K562 (cell line): ENCODE measurements at regions not wholly inside any gene's neighbourhood (a gene's known extent, or its start where the extent isn't known, plus 50 kb on each side); places are given as distances from the start of the nearest gene placed in this dataset.

ENCODE experiments used
- ATAC-seq: fragments of 200-7000 bp; cut with Tn5 transposase; 3 replicates; pipeline ENCODE4 v1.9.1; 2020; ENCODE audit warnings: moderate library complexity
- BruUV-seq: library from RNA; stranded (reverse); fragments of 400-500 nt; replicated peaks from 2 replicates; lab custom pipeline; 2021; lab: Mats Ljungman, UMichigan
- CTCF ChIA-PET: fragments of 300-600 bp; formaldehyde crosslinking; extraction: SDS; loops from one replicate; lab custom pipeline; 2021; ENCODE audit warnings: low intra/inter-chr PET ratio; lab: Yijun Ruan, JAX
- POLR2A ChIA-PET: fragments of 300-600, 350-650 bp; sonication (Branson Sonifier 250); formaldehyde crosslinking; extraction: SDS; loops from one replicate; lab custom pipeline; 2021; ENCODE audit warnings: antibody characterized with exemption, inconsistent platforms; lab: Yijun Ruan, JAX
- DNase-seq, 4 experiments: peaks; one replicate each; pipeline versions ENCODE4 v3.0.0 to v3.0.0-alpha.2; 2011 to 2018; ENCODE audit warnings: low spot score in 3 of 4, mixed read lengths in 3 of 4; ENCODE audit errors: extremely low read depth in 1 of 4
- FAIRE-seq: peaks from 2 replicates; lab custom pipeline; 2011; peaks lifted over from hg19 to GRCh38; lab: Jason Lieb, UNC
- H2AFZ ChIP-seq: 2 replicates; pipeline ENCODE4 v1.6.0; 2011; ENCODE audit warnings: low read depth, low read length, control low read depth, inconsistent platforms
- H3K27ac ChIP-seq: fragments of 200-600 bp; 3 replicates; pipeline ENCODE4 v1.8.0; 2011; ENCODE audit warnings: low read depth, mild to moderate bottlenecking, control low read depth, inconsistent platforms, low read length, moderate library complexity, mixed read lengths; ENCODE audit errors: extremely low read depth
- H3K27me3 ChIP-seq, 2 experiments: fragments of 300-600 bp in 1 of 2; 2 replicates in 1 of 2; 3 replicates in 1 of 2; pipeline versions ENCODE4 v1.6.0 to v1.8.0; 2011; ENCODE audit warnings: inconsistent platforms in 2 of 2, low read length in 2 of 2, mild to moderate bottlenecking in 1 of 2, mixed read lengths in 1 of 2, moderate library complexity in 1 of 2; ENCODE audit not compliant: control insufficient read depth in 2 of 2, insufficient read depth in 2 of 2
- H3K36me3 ChIP-seq: fragments of 300-600 bp; 3 replicates; pipeline ENCODE4 v1.8.0; 2011; ENCODE audit warnings: mild to moderate bottlenecking, low read length, inconsistent platforms; ENCODE audit not compliant: control insufficient read depth, insufficient read depth
- H3K4me1 ChIP-seq, 2 experiments: fragments of 200-600 bp in 1 of 2; replicated peaks in 1 of 2; 2 replicates in 1 of 2; 3 replicates in 1 of 2; pipeline versions ENCODE4 v1.5.1 to v1.8.0; 2011; ENCODE audit warnings: inconsistent platforms in 2 of 2, low read length in 2 of 2, mild to moderate bottlenecking in 1 of 2, mixed read lengths in 1 of 2, moderate library complexity in 1 of 2; ENCODE audit not compliant: control insufficient read depth in 2 of 2, insufficient read depth in 2 of 2
- H3K4me2 ChIP-seq: 2 replicates; pipeline ENCODE4 v1.6.1; 2011; ENCODE audit warnings: low read length, control low read depth, inconsistent platforms, mixed read lengths; ENCODE audit not compliant: insufficient read depth
- H3K4me3 ChIP-seq: fragments of 200-600 bp; sonication (generic), shearing (Covaris generic); 2 replicates; pipeline ENCODE4 v1.5.1; 2016; ENCODE audit warnings: control low read depth, inconsistent platforms
- H3K79me2 ChIP-seq: fragments of 200-600 bp; 3 replicates; pipeline ENCODE4 v1.8.0; 2011; ENCODE audit warnings: low read length, inconsistent platforms; ENCODE audit not compliant: control insufficient read depth, insufficient read depth
- H3K9ac ChIP-seq, 2 experiments: 2 replicates each; pipeline versions ENCODE4 v1.6.0 to v1.6.1; 2011; ENCODE audit warnings: low read depth in 2 of 2, low read length in 2 of 2, control low read depth in 1 of 2, inconsistent platforms in 1 of 2, mild to moderate bottlenecking in 1 of 2, mixed read lengths in 1 of 2; ENCODE audit not compliant: insufficient read depth in 1 of 2
- H3K9me1 ChIP-seq: one replicate; pipeline ENCODE4 v1.6.0; 2011; ENCODE audit warnings: inconsistent platforms, mild to moderate bottlenecking, low read length, moderate library complexity; ENCODE audit not compliant: control insufficient read depth, insufficient read depth
- H3K9me3 ChIP-seq: replicated peaks from 2 replicates; pipeline ENCODE4 v1.5.1; 2011; ENCODE audit warnings: low read depth, low read length, inconsistent platforms; ENCODE audit not compliant: control insufficient read depth, insufficient read depth
- H4K20me1 ChIP-seq: replicated peaks from 2 replicates; pipeline ENCODE4 v1.6.1; 2011; ENCODE audit warnings: low read length, inconsistent platforms, mixed read lengths; ENCODE audit not compliant: control insufficient read depth, insufficient read depth
- ASH1L ChIP-seq: fragments of 450-650 bp; IDR thresholded peaks from 2 replicates; pipeline ENCODE4 v1.6.1; 2018; ENCODE audit warnings: borderline replicate concordance, mild to moderate bottlenecking, low read depth; ENCODE audit not compliant: partially characterized antibody
- CBX8 ChIP-seq: fragments of 200-600 bp; sonication (generic); IDR thresholded peaks from 2 replicates; pipeline ENCODE4 v1.6.1; 2012; ENCODE audit warnings: borderline replicate concordance, mixed run types, low read depth, mild to moderate bottlenecking, moderate library complexity, mixed read lengths, low read length, control low read depth, inconsistent platforms; ENCODE audit not compliant: poor library complexity, severe bottlenecking; ENCODE audit errors: extremely low read depth
- FOSL1 ChIP-seq: fragments of 200-800 bp; sonication (Bioruptor generic); conservative IDR thresholded peaks from 2 replicates; pipeline ENCODE4 v1.6.1; 2016; ENCODE audit warnings: missing genetic modification characterization, missing compliant biosample characterization
- HEY1 ChIP-seq: fragments of 250-450 bp; sonication (Bioruptor Pico); IDR thresholded peaks from 2 replicates; pipeline ENCODE4 v1.5.0; 2020; ENCODE audit warnings: mild to moderate bottlenecking, moderate library complexity, borderline replicate concordance
- NFIC ChIP-seq: fragments of 450-650 bp; IDR thresholded peaks from 2 replicates; pipeline ENCODE4 v1.6.1; 2017; ENCODE audit warnings: mild to moderate bottlenecking, inconsistent platforms
- POU5F1 ChIP-seq: fragments of 150-350 bp; IDR thresholded peaks from 2 replicates; pipeline ENCODE4 v1.6.1; 2014; ENCODE audit warnings: borderline replicate concordance, low read length, low read depth, mild to moderate bottlenecking; ENCODE audit not compliant: partially characterized antibody
- RAD51 ChIP-seq: fragments of 450-650 bp; IDR thresholded peaks from 2 replicates; pipeline ENCODE4 v1.7.1; 2016; ENCODE audit warnings: low read depth, mild to moderate bottlenecking, borderline replicate concordance
- RNF2 ChIP-seq: sonication (generic); IDR thresholded peaks from 2 replicates; pipeline ENCODE4 v1.6.1; 2016
- TEAD1 ChIP-seq, 2 experiments: fragments of 450-650 bp in 1 of 2; sonication (generic) in 1 of 2; formaldehyde crosslinking; IDR thresholded peaks; 2 replicates each; pipeline versions ENCODE4 v1.4.0 to v1.8.0; 2020 to 2022; ENCODE audit warnings: mild to moderate bottlenecking in 2 of 2, missing genetic modification reagents in 1 of 2
- WGBS: fragments of 100-300 bp; shearing (Covaris generic); methylation state at CpG from one replicate; pipeline ENCODE4 v1.1.6; 2016; ENCODE audit warnings: low coverage, mixed read lengths; ENCODE audit not compliant: insufficient coverage; ENCODE audit errors: missing lambda C conversion rate; 5-methylcytosine and 5-hydroxymethylcytosine counted together
- in situ Hi-C: fragments of 300-500 bp; cut with MboI; formaldehyde crosslinking; loops from 4 replicates; pipeline ENCODE4 v1.15.0; 2018; ENCODE audit warnings: inconsistent platforms, mixed read lengths
- intact Hi-C: fragments of 100-400 bp; cut with micrococcal nuclease; formaldehyde crosslinking; loops from 2 replicates; pipeline ENCODE4 v1.14.2; 2022
- TF ChIP-seq, protein P1 (sequence below): fragments of 250-450 bp; sonication (Bioruptor Pico); IDR thresholded peaks from 2 replicates; pipeline ENCODE4 v1.8.0; 2022; ENCODE audit warnings: moderate library complexity, mild to moderate bottlenecking, inconsistent platforms
- TF ChIP-seq, protein P2 (sequence below): fragments of 450-650 bp; IDR thresholded peaks from 2 replicates; pipeline ENCODE4 v1.6.1; 2017; ENCODE audit warnings: mild to moderate bottlenecking, moderate library complexity

- no TSS peak for BruUV-seq
- intact Hi-C loops, result no loop called here
- Histone ChIP-seq H3K27me3 (no peaks in the 10 kb centered on the region), H3K4me2 (no peak overlapping the region), H3K36me3 (no peaks in the 10 kb centered on the region), H2AFZ (no peak overlapping the region), H4K20me1 (no peaks in the 10 kb centered on the region), H3K9me1 (no peaks in the 10 kb centered on the region), H3K27ac (no peak overlapping the region), H3K9me3 (no peaks in the 10 kb centered on the region), H3K79me2 (no peaks in the 10 kb centered on the region), H3K4me1 (no peaks in the 10 kb centered on the region)
- no peak for DNase-seq
- in situ Hi-C loops, result no loop called here
- FAIRE-seq, result no peak
- ChIA-PET CTCF (no interaction called here), POLR2A (no interaction called here)
- ATAC-seq, result no peak
- WGBS, result 0% methylated on average over 2 of the region's 2 CpGs
- no peak for TF ChIP-seq RNF2
- no peak for TF ChIP-seq FOSL1 (tag)
- TF ChIP-seq ASH1L, result no peak
- TF ChIP-seq, protein P1, sequence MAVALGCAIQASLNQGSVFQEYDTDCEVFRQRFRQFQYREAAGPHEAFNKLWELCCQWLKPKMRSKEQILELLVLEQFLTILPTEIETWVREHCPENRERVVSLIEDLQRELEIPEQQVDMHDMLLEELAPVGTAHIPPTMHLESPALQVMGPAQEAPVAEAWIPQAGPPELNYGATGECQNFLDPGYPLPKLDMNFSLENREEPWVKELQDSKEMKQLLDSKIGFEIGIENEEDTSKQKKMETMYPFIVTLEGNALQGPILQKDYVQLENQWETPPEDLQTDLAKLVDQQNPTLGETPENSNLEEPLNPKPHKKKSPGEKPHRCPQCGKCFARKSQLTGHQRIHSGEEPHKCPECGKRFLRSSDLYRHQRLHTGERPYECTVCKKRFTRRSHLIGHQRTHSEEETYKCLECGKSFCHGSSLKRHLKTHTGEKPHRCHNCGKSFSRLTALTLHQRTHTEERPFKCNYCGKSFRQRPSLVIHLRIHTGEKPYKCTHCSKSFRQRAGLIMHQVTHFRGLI, result no peak
- TF ChIP-seq, protein P2, sequence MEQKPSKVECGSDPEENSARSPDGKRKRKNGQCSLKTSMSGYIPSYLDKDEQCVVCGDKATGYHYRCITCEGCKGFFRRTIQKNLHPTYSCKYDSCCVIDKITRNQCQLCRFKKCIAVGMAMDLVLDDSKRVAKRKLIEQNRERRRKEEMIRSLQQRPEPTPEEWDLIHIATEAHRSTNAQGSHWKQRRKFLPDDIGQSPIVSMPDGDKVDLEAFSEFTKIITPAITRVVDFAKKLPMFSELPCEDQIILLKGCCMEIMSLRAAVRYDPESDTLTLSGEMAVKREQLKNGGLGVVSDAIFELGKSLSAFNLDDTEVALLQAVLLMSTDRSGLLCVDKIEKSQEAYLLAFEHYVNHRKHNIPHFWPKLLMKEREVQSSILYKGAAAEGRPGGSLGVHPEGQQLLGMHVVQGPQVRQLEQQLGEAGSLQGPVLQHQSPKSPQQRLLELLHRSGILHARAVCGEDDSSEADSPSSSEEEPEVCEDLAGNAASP, result no peak
- TF ChIP-seq RAD51, result no peak
- no peak for TF ChIP-seq POU5F1
- no peak for TF ChIP-seq HEY1 (CRISPR knock-in tag)
- no peak for TF ChIP-seq CBX8
- no peak for TF ChIP-seq TEAD1 (CRISPR knock-in tag; IDR thresholded peaks at IDR 0.05)
- TF ChIP-seq NFIC, result no peak
- TF ChIP-seq, all 486 proteins: peak for 0
- H3K9ac ChIP-seq, result no peak overlapping the region
- no peak overlapping the region for H3K4me3 ChIP-seq
These were observed 664.1 kb downstream of the EFNB2 start for GRCh38 chr13:105871326-105871725.
